C4-2B (cell line): ENCODE measurements at regions not wholly inside any gene's neighbourhood (a gene's known extent, or its start where the extent isn't known, plus 50 kb on each side); places are given as distances from the start of the nearest gene placed in this dataset.

ENCODE experiments used
- CTCF ChIP-seq: fragments of 450-650 bp; conservative IDR thresholded peaks from 2 replicates; pipeline ENCODE4 v1.5.1; 2017; ENCODE audit warnings: mild to moderate bottlenecking
- ZFX ChIP-seq: fragments of 450-650 bp; IDR thresholded peaks from 2 replicates; pipeline ENCODE4 v1.6.1; 2017

- no peak for TF ChIP-seq CTCF
- TF ChIP-seq ZFX, result no peak
These were observed 133.5 kb upstream of the NUDT6 start for GRCh38 chr4:123055943-123056342.
